GM21529 (cell line): ENCODE measurements at regions not wholly inside any gene's neighbourhood (a gene's known extent, or its start where the extent isn't known, plus 50 kb on each side); places are given as distances from the start of the nearest gene placed in this dataset.

Experiments
- ATAC-seq: cut with Tn5 transposase; IDR thresholded peaks from one replicate; pipeline ENCODE4 v1.9.1; 2021; ENCODE audit not compliant: unreplicated experiment

GRCh38 chr11:134572741-134573675 is 161.0 kb upstream of the B3GAT1 start:
- no peak for ATAC-seq

GRCh38 chr11:134571301-134571700 is 159.3 kb upstream of the B3GAT1 start:
- ATAC-seq: no peak

- ATAC-seq: no peak
Measured at GRCh38 chr11:134569195-134569594, 157.2 kb upstream of the B3GAT1 start.

- ATAC-seq: no peak
Measured at GRCh38 chr11:134566311-134566710, 154.3 kb upstream of the B3GAT1 start.

GRCh38 chr11:134565343-134565891 is 153.4 kb upstream of the B3GAT1 start:
- ATAC-seq: no peak

DNA sequence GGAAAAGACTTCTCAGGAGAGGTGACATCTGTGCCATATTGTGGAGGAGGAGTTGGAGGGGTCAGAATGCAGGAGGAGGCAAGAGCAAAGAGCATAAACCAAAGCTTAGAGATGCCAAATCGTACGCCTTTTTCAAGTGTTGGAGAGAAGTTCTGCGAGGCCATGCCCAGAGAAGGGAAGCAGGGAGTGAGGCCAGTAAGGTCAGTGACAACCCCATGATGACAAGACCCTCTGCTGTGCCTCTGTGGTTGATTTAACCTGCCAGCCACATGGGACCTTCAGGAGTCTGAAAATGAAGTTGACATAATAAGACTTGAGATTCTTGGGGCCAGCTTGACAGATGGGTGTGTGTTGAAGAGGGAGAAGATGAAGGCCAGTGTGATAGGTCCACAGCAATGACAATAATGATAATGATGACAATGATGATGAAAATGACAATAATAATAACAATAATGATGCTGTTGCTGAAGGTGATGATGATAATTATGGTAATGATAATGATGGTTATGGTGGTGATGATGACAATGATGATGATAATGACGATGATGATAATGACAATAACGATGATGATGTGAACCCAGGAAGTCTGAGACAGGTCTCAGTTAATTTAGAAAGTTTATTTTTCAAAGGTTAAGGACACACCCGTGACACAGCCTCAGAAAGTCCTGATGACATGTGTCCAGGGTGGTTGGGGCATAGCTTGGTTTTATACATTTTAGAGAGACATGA is 152.6 kb upstream of the B3GAT1 start:
- ATAC-seq: no peak

GRCh38 chr11:134562941-134563471 is 151.0 kb upstream of the B3GAT1 start:
- no peak for ATAC-seq

DNA sequence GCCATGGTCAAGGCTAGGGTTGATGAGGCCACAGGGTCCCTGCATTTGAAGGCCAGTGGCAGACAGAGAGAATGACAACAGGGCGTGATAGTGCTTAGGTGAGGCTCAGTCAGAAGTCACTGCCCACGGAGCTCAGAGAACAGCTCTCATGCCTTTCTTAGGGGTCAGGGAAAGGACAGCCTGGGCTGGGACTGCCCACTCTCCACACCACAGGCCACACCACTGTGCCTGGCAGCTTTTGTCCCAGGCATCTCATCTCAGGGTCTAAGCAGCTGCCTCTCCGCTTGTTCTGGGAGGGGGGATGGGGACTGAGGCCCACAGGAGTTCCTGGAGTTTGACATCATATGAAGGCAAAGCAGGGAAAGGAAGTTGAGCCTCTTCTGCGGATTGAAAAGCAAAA is 150.2 kb upstream of the B3GAT1 start:
- no peak for ATAC-seq

DNA sequence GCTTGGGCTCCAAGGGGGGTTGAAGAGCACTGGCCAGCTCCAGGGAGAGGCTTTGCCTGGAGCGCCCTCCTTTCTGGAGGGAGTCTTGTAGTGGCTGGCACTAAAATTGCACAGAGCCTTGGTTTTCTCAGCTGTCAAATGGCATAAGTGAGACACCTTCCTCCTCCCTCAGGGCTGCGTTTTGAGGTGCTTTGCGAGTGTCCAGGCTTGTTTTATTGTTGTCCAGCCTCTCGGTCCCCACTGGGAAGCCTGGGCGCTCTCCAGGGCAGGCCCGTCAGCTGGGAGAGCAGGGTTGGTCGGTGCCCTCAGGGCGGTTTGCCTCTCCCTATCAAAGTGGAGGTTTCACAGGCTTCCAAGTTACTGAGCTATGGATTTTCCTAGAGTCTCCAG is 149.3 kb upstream of the B3GAT1 start:
- ATAC-seq: no peak

DNA sequence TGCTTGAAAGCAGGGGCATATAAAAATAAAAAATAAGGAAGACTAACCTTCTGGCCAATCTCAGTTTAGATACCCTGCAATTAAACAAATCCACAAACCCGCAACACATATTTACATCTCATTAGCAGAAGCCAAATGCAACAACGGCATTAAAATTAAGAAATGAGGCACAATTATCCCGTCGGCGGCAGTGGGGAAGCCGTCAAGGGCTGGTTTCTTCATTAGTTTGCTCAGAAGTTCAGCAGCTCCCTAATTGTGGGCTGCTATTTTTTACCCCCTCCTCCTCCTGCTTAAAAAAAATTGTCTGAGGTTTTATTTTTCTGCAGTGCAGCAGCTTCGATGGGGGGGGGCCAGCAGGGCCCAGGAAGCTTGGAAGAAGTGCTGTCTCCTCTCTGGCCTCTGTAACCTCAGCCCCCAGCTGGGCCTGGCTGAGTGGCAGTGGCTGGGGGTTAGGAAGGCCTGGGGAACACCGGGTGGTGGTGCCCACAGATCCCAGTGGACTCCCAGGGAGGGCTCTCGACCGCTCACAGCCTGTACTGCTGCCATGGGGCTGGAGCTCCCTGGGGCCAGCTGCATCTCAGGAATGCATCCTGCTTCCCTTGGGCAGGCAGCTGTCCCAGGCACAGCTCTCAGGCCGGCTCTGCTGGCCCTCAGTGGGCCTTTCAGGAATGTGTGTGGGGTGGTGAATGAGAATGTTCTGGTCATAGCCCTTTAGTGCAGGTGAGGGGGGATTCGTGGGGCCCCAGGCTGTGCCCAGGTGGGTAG is 148.7 kb upstream of the B3GAT1 start:
- no peak for ATAC-seq

- no peak for ATAC-seq
Measured at GRCh38 chr11:134560066-134560465, 148.0 kb upstream of the B3GAT1 start.

DNA sequence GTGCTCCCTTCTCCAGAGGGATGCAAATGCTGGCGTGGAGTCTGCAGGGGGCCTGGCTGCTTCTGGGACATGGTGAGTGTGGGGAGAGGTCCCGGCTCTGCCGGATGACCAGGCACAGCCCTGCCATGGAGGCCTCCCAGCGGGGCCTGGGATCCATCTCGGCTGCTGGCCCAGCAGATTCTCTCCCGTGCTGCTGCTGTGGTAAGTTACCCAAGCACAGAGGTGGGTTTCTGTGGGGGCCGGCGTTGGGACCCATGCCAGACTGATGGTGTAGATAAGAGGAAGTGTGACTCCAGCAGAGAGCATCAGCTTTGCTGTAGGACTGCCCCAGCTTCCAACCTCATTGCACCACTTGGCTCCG is 147.5 kb upstream of the B3GAT1 start:
- no peak for ATAC-seq

- no peak for ATAC-seq
Measured at GRCh38 chr11:134558916-134559601, 147.0 kb upstream of the B3GAT1 start.

DNA sequence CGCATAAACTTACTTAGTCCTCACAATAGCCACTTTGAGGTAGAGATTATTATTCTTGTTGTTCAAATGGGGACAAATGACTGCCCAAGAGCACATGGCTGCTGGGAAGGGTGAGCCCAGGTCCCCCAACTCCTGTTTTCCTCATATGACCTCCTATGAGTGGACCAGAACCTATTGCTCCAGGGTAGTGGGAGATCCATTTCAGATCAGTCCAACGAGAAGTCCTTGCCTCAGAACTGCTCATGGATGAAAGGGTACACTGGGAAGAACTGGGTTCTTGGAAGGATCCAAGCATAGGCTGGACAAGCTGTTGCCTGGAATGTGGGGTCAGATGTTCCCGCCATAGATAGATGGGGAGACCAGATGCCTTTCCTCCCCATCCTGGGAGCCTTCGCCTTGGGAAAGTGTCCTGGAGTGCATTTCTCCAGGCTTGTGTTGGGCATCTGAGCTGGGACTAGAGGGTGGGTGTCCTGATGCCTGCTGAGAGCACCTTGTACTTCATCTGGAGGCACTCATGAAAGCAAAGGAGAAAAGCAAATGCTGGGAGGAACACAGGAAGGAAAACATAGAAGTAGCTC is 146.3 kb upstream of the B3GAT1 start:
- no peak for ATAC-seq

DNA sequence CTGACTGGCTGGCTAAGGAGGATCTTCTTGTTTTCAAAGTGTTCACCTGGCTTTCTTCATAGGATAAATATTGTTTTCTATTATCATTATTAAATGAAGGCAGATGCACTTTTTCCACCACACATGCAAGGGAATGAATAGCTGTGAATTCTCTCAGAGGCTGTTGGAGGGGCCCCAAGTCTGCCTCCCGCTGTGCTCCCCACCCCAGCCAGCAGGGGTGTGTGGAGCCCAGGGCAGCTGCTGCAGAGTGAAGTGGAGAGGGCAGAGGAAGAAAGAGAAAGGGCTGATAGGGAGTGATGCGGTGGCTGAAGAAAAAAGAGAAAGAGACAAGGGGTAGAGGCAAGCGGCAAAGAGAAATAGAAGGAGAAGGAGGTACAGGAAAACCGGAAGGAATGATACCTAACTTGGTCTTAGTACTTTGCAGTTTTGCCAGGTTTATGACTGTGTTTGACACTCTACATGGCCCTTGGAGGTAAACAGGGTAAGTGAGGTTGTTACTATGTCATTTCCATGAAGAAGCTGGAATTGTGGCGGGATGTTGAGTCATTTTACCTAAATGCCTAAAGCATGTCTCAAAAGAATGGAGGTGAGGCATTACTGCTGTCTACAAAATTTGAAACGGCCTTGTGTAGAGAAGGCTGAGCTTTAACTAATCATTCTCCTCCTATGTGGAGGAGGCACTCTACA is 145.7 kb upstream of the B3GAT1 start:
- ATAC-seq: no peak

DNA sequence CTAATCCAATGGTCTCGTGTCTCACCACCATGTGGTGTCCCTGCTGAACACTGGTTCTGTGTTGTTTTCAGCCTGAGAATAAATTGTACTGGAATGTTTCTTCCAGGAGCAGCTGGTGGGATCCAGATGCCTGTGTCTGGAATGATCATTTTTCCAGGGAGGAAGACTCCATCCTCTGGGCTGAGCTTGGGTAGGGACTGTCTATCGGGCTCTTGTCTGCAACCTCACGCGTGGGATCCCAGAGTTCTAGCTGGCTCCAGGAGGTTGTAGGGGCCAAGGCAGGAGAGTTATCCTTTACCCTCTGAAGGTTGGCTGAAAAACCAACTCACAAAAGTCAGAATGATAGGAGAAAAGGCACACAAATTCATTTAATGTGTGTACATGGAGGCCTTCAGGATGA is 144.1 kb upstream of the B3GAT1 start:
- no peak for ATAC-seq

GRCh38 chr11:134555510-134555909 is 143.5 kb upstream of the B3GAT1 start:
- no peak for ATAC-seq

GRCh38 chr11:134554861-134555260 is 142.8 kb upstream of the B3GAT1 start:
- no peak for ATAC-seq

GRCh38 chr11:134554106-134554505 is 142.1 kb upstream of the B3GAT1 start:
- no peak for ATAC-seq

- no peak for ATAC-seq
Measured at GRCh38 chr11:134552749-134553148, 140.7 kb upstream of the B3GAT1 start.
